GM12878 (cell line): ENCODE measurements at regions not wholly inside any gene's neighbourhood (a gene's known extent, or its start where the extent isn't known, plus 50 kb on each side); places are given as distances from the start of the nearest gene placed in this dataset.

ENCODE experiments used
- ATAC-seq: fragments of 200-7000 bp; cut with Tn5 transposase; 3 replicates; pipeline ENCODE4 v1.9.1; 2020; ENCODE audit warnings: mild to moderate bottlenecking, moderate library complexity
- BruUV-seq: library from RNA; stranded (reverse); fragments of 400-500 nt; replicated peaks from 2 replicates; lab custom pipeline; 2021; lab: Mats Ljungman, UMichigan
- CTCF ChIA-PET: fragments of 300-600 bp; sonication (Branson Sonifier 250); formaldehyde crosslinking; extraction: SDS; loops from one replicate; lab custom pipeline; 2021; ENCODE audit warnings: inconsistent platforms; lab: Yijun Ruan, JAX
- POLR2A ChIA-PET: fragments of 350-600 bp; formaldehyde crosslinking; extraction: SDS; loops from one replicate; lab custom pipeline; 2021; ENCODE audit warnings: inconsistent platforms; lab: Charles Lee
- RAD21 ChIA-PET: fragments of 300-600 bp; sonication (Branson Sonifier 250); formaldehyde crosslinking; loops from one replicate; lab custom pipeline; 2023; ENCODE audit warnings: antibody characterized with exemption; ENCODE audit not compliant: unreplicated experiment; lab: Charles Lee
- SMC1A ChIA-PET: fragments of 300-600 bp; sonication (Branson Sonifier 250); formaldehyde crosslinking; loops from one replicate; lab custom pipeline; 2023; ENCODE audit not compliant: unreplicated experiment, uncharacterized antibody; lab: Charles Lee
- DNase-seq: peaks from one replicate; pipeline ENCODE4 v3.0.0-alpha.2; 2011; ENCODE audit warnings: low read depth, low spot score
- FAIRE-seq: peaks from 3 replicates; lab custom pipeline; 2011; peaks lifted over from hg19 to GRCh38; lab: Jason Lieb, UNC
- H2AFZ ChIP-seq: 2 replicates; pipeline ENCODE4 v1.6.0; 2011; ENCODE audit warnings: low read depth, low read length, control low read depth; ENCODE audit not compliant: control insufficient read depth
- H3K27ac ChIP-seq: 2 replicates; pipeline ENCODE4 v1.5.1; 2011; ENCODE audit warnings: control low read depth; ENCODE audit not compliant: control insufficient read depth, insufficient read depth
- H3K27me3 ChIP-seq, 2 experiments: replicated peaks in 1 of 2; 2 replicates each; pipeline versions ENCODE4 v1.6.0 to v1.6.1; 2011; ENCODE audit warnings: low read length in 1 of 2; ENCODE audit not compliant: control insufficient read depth in 2 of 2, insufficient read depth in 2 of 2
- H3K36me3 ChIP-seq, 2 experiments: 2 replicates each; pipeline ENCODE4 v1.5.1; 2011; ENCODE audit warnings: low read length in 1 of 2; ENCODE audit not compliant: control insufficient read depth in 2 of 2, insufficient read depth in 2 of 2
- H3K4me1 ChIP-seq: 2 replicates; pipeline ENCODE4 v1.6.1; 2011; ENCODE audit warnings: mild to moderate bottlenecking, low read length, moderate library complexity, mixed read lengths; ENCODE audit not compliant: control insufficient read depth, insufficient read depth
- H3K4me2 ChIP-seq: 2 replicates; pipeline ENCODE4 v1.6.0; 2011; ENCODE audit warnings: control low read depth; ENCODE audit not compliant: control insufficient read depth, insufficient read depth
- H3K4me3 ChIP-seq: fragments of 200-600 bp; sonication (generic); 2 replicates; pipeline ENCODE4 v1.5.1; 2016
- H3K79me2 ChIP-seq: 2 replicates; pipeline ENCODE4 v1.6.0; 2011; ENCODE audit warnings: low read length; ENCODE audit not compliant: control insufficient read depth, insufficient read depth
- H3K9ac ChIP-seq: 2 replicates; pipeline ENCODE4 v1.8.0; 2011; ENCODE audit warnings: low read length, control low read depth, mixed read lengths; ENCODE audit not compliant: control insufficient read depth, insufficient read depth
- H3K9me3 ChIP-seq: replicated peaks from 3 replicates; pipeline ENCODE4 v1.5.1; 2011; ENCODE audit warnings: mild to moderate bottlenecking, low read length; ENCODE audit not compliant: control insufficient read depth, insufficient read depth
- H4K20me1 ChIP-seq: 2 replicates; pipeline ENCODE4 v1.6.0; 2011; ENCODE audit not compliant: control insufficient read depth, insufficient read depth
- BCL11A ChIP-seq: IDR thresholded peaks from 2 replicates; pipeline ENCODE4 v1.6.1; 2011; ENCODE audit warnings: low read depth, low read length
- CHD4 ChIP-seq: fragments of 200-600 bp; sonication (generic); IDR thresholded peaks from 2 replicates; pipeline ENCODE4 v1.6.1; 2016; ENCODE audit warnings: mild to moderate bottlenecking
- E4F1 ChIP-seq: fragments of 450-650 bp; IDR thresholded peaks from 2 replicates; pipeline ENCODE4 v1.6.1; 2018; ENCODE audit warnings: borderline replicate concordance, mild to moderate bottlenecking; ENCODE audit not compliant: partially characterized antibody
- EP300 ChIP-seq, 2 experiments: fragments of 150-350 bp in 1 of 2; IDR thresholded peaks; 2 replicates each; pipeline ENCODE4 v1.6.1; 2011 to 2012; ENCODE audit warnings: low read depth in 2 of 2, low read length in 2 of 2, borderline replicate concordance in 1 of 2, improper control_type of control experiment in 1 of 2, inconsistent platforms in 1 of 2; ENCODE audit not compliant: control insufficient read depth in 1 of 2
- EZH2 ChIP-seq: IDR thresholded peaks from 2 replicates; pipeline ENCODE4 v1.6.1; 2012; ENCODE audit warnings: low read depth, mild to moderate bottlenecking, control low read depth, inconsistent platforms, low read length, borderline replicate concordance; ENCODE audit not compliant: control insufficient read depth
- IKZF1 ChIP-seq: fragments of 450-650 bp; conservative IDR thresholded peaks from 2 replicates; pipeline ENCODE4 v1.6.1; 2017; ENCODE audit warnings: antibody characterized with exemption, mild to moderate bottlenecking
- IKZF2 ChIP-seq, 2 experiments: fragments of 450-650 bp; IDR thresholded peaks; 2 replicates each; pipeline ENCODE4 v1.6.1; 2017; ENCODE audit warnings: mild to moderate bottlenecking in 2 of 2, moderate library complexity in 2 of 2
- NFYB ChIP-seq: IDR thresholded peaks from 2 replicates; pipeline ENCODE4 v1.6.1; 2011; ENCODE audit warnings: low read depth, mild to moderate bottlenecking, low read length, improper control_type of control experiment, moderate library complexity; ENCODE audit not compliant: insufficient read depth
- POLR2A ChIP-seq: IDR thresholded peaks from 2 replicates; pipeline ENCODE4 v1.6.1; 2011; ENCODE audit warnings: low read depth, mild to moderate bottlenecking, low read length
- SMAD1 ChIP-seq: fragments of 450-650 bp; IDR thresholded peaks from 2 replicates; pipeline ENCODE4 v1.6.1; 2018; ENCODE audit warnings: mild to moderate bottlenecking, low read depth; ENCODE audit not compliant: partially characterized antibody
- SUPT20H ChIP-seq: IDR thresholded peaks from 2 replicates; pipeline ENCODE4 v1.6.1; 2011; ENCODE audit warnings: low read depth, mild to moderate bottlenecking, low read length, moderate library complexity, borderline replicate concordance; ENCODE audit not compliant: control insufficient read depth
- ZNF24 ChIP-seq: fragments of 450-650 bp; IDR thresholded peaks from 2 replicates; pipeline ENCODE4 v1.6.1; 2017; ENCODE audit warnings: antibody characterized with exemption, mild to moderate bottlenecking
- ZNF274 ChIP-seq: IDR thresholded peaks from one replicate; pipeline ENCODE4 v1.8.0; 2011; ENCODE audit not compliant: insufficient read length, insufficient read depth
- WGBS: methylation state at CpG from one replicate; pipeline ENCODE4 v1.1.6; 2016; ENCODE audit warnings: low lambda C conversion rate; ENCODE audit not compliant: insufficient replicate concordance, insufficient coverage; ENCODE audit errors: missing lambda C conversion rate; 5-methylcytosine and 5-hydroxymethylcytosine counted together
- in situ Hi-C: fragments of 300-500 bp; cut with MboI; formaldehyde crosslinking; loops from 9 replicates; pipeline ENCODE4 v1.14.3; 2018; ENCODE audit warnings: mixed read lengths
- intact Hi-C: fragments of 100-400 bp; cut with micrococcal nuclease; formaldehyde crosslinking; loops from one replicate; pipeline ENCODE4 v1.14.2; 2022; ENCODE audit not compliant: unreplicated experiment

DNA sequence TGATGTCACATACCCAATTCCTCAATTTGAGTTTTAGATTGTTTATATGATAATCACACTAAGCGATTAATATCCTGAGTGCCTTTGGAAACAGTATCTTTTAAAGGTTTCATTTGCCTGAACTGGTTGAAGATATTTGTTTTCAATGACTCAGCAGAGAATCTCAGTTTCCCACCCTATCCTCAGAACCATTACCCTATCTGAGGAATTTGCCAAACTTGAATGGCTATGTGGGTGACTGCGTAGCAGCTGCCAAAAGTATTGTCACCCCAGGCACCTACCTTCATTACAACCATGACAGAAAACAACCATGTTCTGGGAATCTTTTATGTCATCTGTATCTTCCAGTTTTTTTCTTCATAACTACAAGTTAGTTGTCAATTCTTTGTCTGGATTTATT lies 440.1 kb upstream of the NBEA start:
- H3K27ac ChIP-seq = no peak overlapping the region
- intact Hi-C loops = no loop called here
- no peak overlapping the region for H2AFZ ChIP-seq
- TF ChIP-seq SMAD1 = no peak
- TF ChIP-seq IKZF1 = no peak
- no peak for TF ChIP-seq ZNF24
- H3K4me1 ChIP-seq = no peaks in the 10 kb centered on the region
- no peak overlapping the region for H3K4me2 ChIP-seq
- FAIRE-seq (peak; percentile 47), DNase-seq (no peak), ATAC-seq (no peak)
- H3K4me3 ChIP-seq = no peak overlapping the region
- SMC1A ChIA-PET = no interaction called here
- no TSS peak for BruUV-seq
- WGBS = 15% methylated on average over 2 of the region's 2 CpGs
- no peaks in the 10 kb centered on the region for H3K27me3 ChIP-seq
- no peaks in the 10 kb centered on the region for H3K36me3 ChIP-seq
- no peaks in the 10 kb centered on the region for H3K9me3 ChIP-seq
- H3K79me2 ChIP-seq = no peaks in the 10 kb centered on the region
- POLR2A ChIA-PET = no interaction called here
- CTCF ChIA-PET = no interaction called here
- in situ Hi-C loops = no loop called here
- H3K9ac ChIP-seq = no peak overlapping the region
- no peaks in the 10 kb centered on the region for H4K20me1 ChIP-seq
- RAD21 ChIA-PET = no interaction called here

GRCh38 chr13:34502621-34503020 lies 439.4 kb upstream of the NBEA start:
- DNase-seq (no peak), ATAC-seq (no peak)
- no peak overlapping the region for H3K4me3 ChIP-seq
- CTCF ChIA-PET = no interaction called here
- H3K4me2 ChIP-seq = no peak overlapping the region
- intact Hi-C loops = no loop called here
- no peak overlapping the region for H3K9ac ChIP-seq
- in situ Hi-C loops = no loop called here
- no peaks in the 10 kb centered on the region for H3K4me1 ChIP-seq
- no peak for TF ChIP-seq IKZF2 (IDR thresholded peaks at IDR 0.05)
- TF ChIP-seq BCL11A = no peak
- no peak for TF ChIP-seq NFYB
- TF ChIP-seq ZNF274 = no peak
- TF ChIP-seq E4F1 = no peak
- no peak for TF ChIP-seq POLR2A
- TF ChIP-seq EP300 (IDR thresholded peaks at IDR 0.05; ENCODE audit: borderline replicate concordance in 1 of 2, control insufficient read depth in 1 of 2, low read depth in 2 of 2, low read length in 2 of 2) = no peak
- TF ChIP-seq EZH2 = no peak
- TF ChIP-seq ZNF24 = no peak
- TF ChIP-seq CHD4 = no peak
- no peak for TF ChIP-seq SUPT20H
- TF ChIP-seq, all 136 proteins: peak for 0
- Histone ChIP-seq H2AFZ (no peak overlapping the region), H4K20me1 (no peaks in the 10 kb centered on the region), H3K36me3 (no peaks in the 10 kb centered on the region), H3K9me3 (no peaks in the 10 kb centered on the region), H3K27me3 (no peaks in the 10 kb centered on the region), H3K27ac (no peak overlapping the region), H3K79me2 (no peaks in the 10 kb centered on the region)
- POLR2A ChIA-PET = interaction anchor here (0.6 kb wide), 1 partner anchor 406 kb away, joined by 3 read pairs; no protein-coding TSS in a partner anchor
- WGBS = 21% methylated on average over 3 of the region's 3 CpGs
- RAD21 ChIA-PET = no interaction called here
- FAIRE-seq = no peak
- SMC1A ChIA-PET = no interaction called here
- no TSS peak for BruUV-seq
